Activated CD8-positive, alpha-beta T cell treated with anti-CD3 and anti-CD28 coated beads, Interleukin-2, amount 10 ng/mL, durations not matched to agents 7 days and 5 days (primary cell): ENCODE measurements at regions not wholly inside any gene's neighbourhood (a gene's known extent, or its start where the extent isn't known, plus 50 kb on each side); places are given as distances from the start of the nearest gene placed in this dataset.
"Not testable (repeated sequence)": the region's sequence is repeated elsewhere in the genome, so short reads cannot be mapped to it uniquely, and the experiment has no call there.

ENCODE experiments used
- ATAC-seq: fragments of 150-1000 bp; cut with Tn5 transposase; one replicate; pipeline ENCODE4 v1.10.0; 2021; ENCODE audit warnings: moderate library complexity
- CTCF ChIA-PET: fragments of 350-600 bp; sonication (Branson Sonifier 250); formaldehyde crosslinking; loops from one replicate; lab custom pipeline; 2021; ENCODE audit warnings: antibody characterized with exemption; lab: Charles Lee
- POLR2A ChIA-PET: fragments of 350-600 bp; sonication (Branson Sonifier 250); formaldehyde crosslinking; loops from one replicate; lab custom pipeline; 2021; ENCODE audit warnings: antibody characterized with exemption; lab: Charles Lee
- DNase-seq: peaks from one replicate; pipeline ENCODE4 v3.0.0-alpha.2; 2020
- H3K27ac Mint-ChIP-seq: one replicate; pipeline ENCODE4 v1.8.0; 2021; ENCODE audit warnings: mild to moderate bottlenecking, mixed read lengths
- H3K27me3 Mint-ChIP-seq: one replicate; pipeline ENCODE4 v1.8.0; 2021; ENCODE audit warnings: low read depth, mixed read lengths
- H3K36me3 Mint-ChIP-seq: one replicate; pipeline ENCODE4 v1.8.0; 2021; ENCODE audit warnings: low read depth, mixed read lengths
- H3K4me1 Mint-ChIP-seq: one replicate; pipeline ENCODE4 v1.8.0; 2021; ENCODE audit warnings: low read depth, mixed read lengths
- H3K4me3 Mint-ChIP-seq: one replicate; pipeline ENCODE4 v1.8.0; 2021; ENCODE audit warnings: mild to moderate bottlenecking, mixed read lengths
- H3K9me3 Mint-ChIP-seq: one replicate; pipeline ENCODE4 v1.8.0; 2022; ENCODE audit warnings: mixed read lengths; ENCODE audit not compliant: insufficient read depth

GRCh38 chr4:127523369-127523768, 109.4 kb upstream of the INTU start:
- POLR2A ChIA-PET = no interaction called here
- H3K4me3 Mint-ChIP-seq = no peak overlapping the region
- H3K9me3 Mint-ChIP-seq = no peaks in the 10 kb centered on the region
- no peak overlapping the region for H3K27ac Mint-ChIP-seq
- ATAC-seq = no peak
- no peaks in the 10 kb centered on the region for H3K4me1 Mint-ChIP-seq
- H3K27me3 Mint-ChIP-seq = no peaks in the 10 kb centered on the region
- no peaks in the 10 kb centered on the region for H3K36me3 Mint-ChIP-seq
- CTCF ChIA-PET = no interaction called here
- no peak for DNase-seq

GRCh38 chr4:127525608-127526007, 107.1 kb upstream of the INTU start:
- no peak overlapping the region for H3K4me3 Mint-ChIP-seq
- CTCF ChIA-PET = no interaction called here
- H3K27ac Mint-ChIP-seq = no peak overlapping the region
- POLR2A ChIA-PET = no interaction called here
- no peaks in the 10 kb centered on the region for H3K36me3 Mint-ChIP-seq
- no peaks in the 10 kb centered on the region for H3K4me1 Mint-ChIP-seq
- no peak for DNase-seq
- H3K9me3 Mint-ChIP-seq = no peaks in the 10 kb centered on the region
- no peaks in the 10 kb centered on the region for H3K27me3 Mint-ChIP-seq
- no peak for ATAC-seq

GRCh38 chr4:127528302-127528701, 104.5 kb upstream of the INTU start:
- no peaks in the 10 kb centered on the region for H3K4me1 Mint-ChIP-seq
- no peak overlapping the region for H3K4me3 Mint-ChIP-seq
- ATAC-seq = no peak
- no peaks in the 10 kb centered on the region for H3K27me3 Mint-ChIP-seq
- ChIA-PET POLR2A (no interaction called here), CTCF (no interaction called here)
- no peaks in the 10 kb centered on the region for H3K36me3 Mint-ChIP-seq
- no peak overlapping the region for H3K27ac Mint-ChIP-seq
- no peaks in the 10 kb centered on the region for H3K9me3 Mint-ChIP-seq
- no peak for DNase-seq

GRCh38 chr4:127529879-127530278, 102.9 kb upstream of the INTU start:
- DNase-seq, H3K4me3 Mint-ChIP-seq, CTCF ChIA-PET, ATAC-seq, H3K27ac Mint-ChIP-seq, H3K27me3 Mint-ChIP-seq, H3K4me1 Mint-ChIP-seq, H3K9me3 Mint-ChIP-seq, H3K36me3 Mint-ChIP-seq, POLR2A ChIA-PET: not testable (repeated sequence)

- Mint-ChIP-seq H3K4me1 (no peaks in the 10 kb centered on the region), H3K36me3 (no peaks in the 10 kb centered on the region), H3K9me3 (no peaks in the 10 kb centered on the region), H3K27ac (no peak overlapping the region), H3K4me3 (no peak overlapping the region), H3K27me3 (no peaks in the 10 kb centered on the region)
- POLR2A ChIA-PET = no interaction called here
- CTCF ChIA-PET = no interaction called here
- no peak for ATAC-seq
- DNase-seq = no peak
Measured at GRCh38 chr4:127533028-127533700, 99.6 kb upstream of the INTU start.

GRCh38 chr4:127534041-127534825, 98.5 kb upstream of the INTU start:
- POLR2A ChIA-PET = no interaction called here
- CTCF ChIA-PET = no interaction called here
- ATAC-seq = no peak
- Mint-ChIP-seq H3K27ac (no peak overlapping the region), H3K9me3 (no peaks in the 10 kb centered on the region), H3K36me3 (no peaks in the 10 kb centered on the region), H3K27me3 (no peaks in the 10 kb centered on the region), H3K4me3 (no peak overlapping the region), H3K4me1 (peaks cover 2% of the 10 kb centered on the region)
- no peak for DNase-seq

GRCh38 chr4:127538016-127538415, 94.7 kb upstream of the INTU start:
- ChIA-PET POLR2A (no interaction called here), CTCF (no interaction called here)
- ATAC-seq = no peak

GRCh38 chr4:127540497-127541025, 92.2 kb upstream of the INTU start:
- ChIA-PET POLR2A (no interaction called here), CTCF (no interaction called here)
- DNase-seq (no peak), ATAC-seq (no peak)
- peaks cover 2% of the 10 kb centered on the region for H3K4me1 Mint-ChIP-seq
- H3K4me3 Mint-ChIP-seq = no peak overlapping the region
- H3K27me3 Mint-ChIP-seq = no peaks in the 10 kb centered on the region
- no peak overlapping the region for H3K27ac Mint-ChIP-seq
- no peaks in the 10 kb centered on the region for H3K36me3 Mint-ChIP-seq
- H3K9me3 Mint-ChIP-seq = no peaks in the 10 kb centered on the region

More at GRCh38 chr4:127538016-127538415, 94.7 kb upstream of the INTU start:
- no peak for DNase-seq
- Mint-ChIP-seq H3K27ac (no peak overlapping the region), H3K4me3 (no peak overlapping the region), H3K9me3 (no peaks in the 10 kb centered on the region), H3K4me1 (peaks cover 2% of the 10 kb centered on the region), H3K36me3 (no peaks in the 10 kb centered on the region), H3K27me3 (no peaks in the 10 kb centered on the region)

- no peaks in the 10 kb centered on the region for H3K36me3 Mint-ChIP-seq
- ChIA-PET POLR2A (no interaction called here), CTCF (interaction anchor here (0.9 kb wide), 1 partner anchor 42 kb away, joined by 3 read pairs; no protein-coding TSS in a partner anchor)
- no peak overlapping the region for H3K27ac Mint-ChIP-seq
- no peaks in the 10 kb centered on the region for H3K9me3 Mint-ChIP-seq
- H3K4me1 Mint-ChIP-seq = no peaks in the 10 kb centered on the region
- H3K27me3 Mint-ChIP-seq = peaks cover 2% of the 10 kb centered on the region
- no peak overlapping the region for H3K4me3 Mint-ChIP-seq
- no peak for ATAC-seq
- no peak for DNase-seq
Measured at GRCh38 chr4:127545271-127545670, 87.5 kb upstream of the INTU start.

- Mint-ChIP-seq H3K27ac (no peak overlapping the region), H3K4me3 (no peak overlapping the region), H3K4me1 (no peaks in the 10 kb centered on the region), H3K27me3 (peaks cover 2% of the 10 kb centered on the region), H3K36me3 (no peaks in the 10 kb centered on the region), H3K9me3 (no peaks in the 10 kb centered on the region)
- ChIA-PET POLR2A (no interaction called here), CTCF (no interaction called here)
- ATAC-seq (no peak), DNase-seq (no peak)
Measured at GRCh38 chr4:127548990-127549925, 83.5 kb upstream of the INTU start.

GRCh38 chr4:127555106-127555505, 77.7 kb upstream of the INTU start:
- ChIA-PET POLR2A (no interaction called here), CTCF (no interaction called here)
- no peaks in the 10 kb centered on the region for H3K27me3 Mint-ChIP-seq
- no peak overlapping the region for H3K4me3 Mint-ChIP-seq
- H3K4me1 Mint-ChIP-seq = no peaks in the 10 kb centered on the region
- no peaks in the 10 kb centered on the region for H3K9me3 Mint-ChIP-seq
- H3K27ac Mint-ChIP-seq = no peak overlapping the region
- DNase-seq (no peak), ATAC-seq (no peak)
- H3K36me3 Mint-ChIP-seq = no peaks in the 10 kb centered on the region
